HG02588 (cell line): ENCODE measurements at regions not wholly inside any gene's neighbourhood (a gene's known extent, or its start where the extent isn't known, plus 50 kb on each side); places are given as distances from the start of the nearest gene placed in this dataset.

Source experiments
- ATAC-seq: cut with Tn5 transposase; IDR thresholded peaks from one replicate; pipeline ENCODE4 v1.9.1; 2021; ENCODE audit warnings: mild to moderate bottlenecking, moderate library complexity; ENCODE audit not compliant: unreplicated experiment

GRCh38 chr15:58294681-58295254, 137.0 kb upstream of the LIPC start:
- ATAC-seq = no peak

- ATAC-seq = no peak
Observed at GRCh38 chr15:58295637-58296215, 136.1 kb upstream of the LIPC start.

- ATAC-seq = no peak
Observed at GRCh38 chr15:58296276-58296675, 135.5 kb upstream of the LIPC start.

GRCh38 chr15:58297639-58298038, 134.2 kb upstream of the LIPC start:
- no peak for ATAC-seq

- no peak for ATAC-seq
Observed at GRCh38 chr15:58298879-58299850, 132.6 kb upstream of the LIPC start.

- no peak for ATAC-seq
Observed at GRCh38 chr15:58302832-58303231, 129.0 kb upstream of the LIPC start.

GRCh38 chr15:58303236-58303635, 128.6 kb upstream of the LIPC start:
- no peak for ATAC-seq

- no peak for ATAC-seq
Observed at GRCh38 chr15:58306591-58307312, 125.0 kb upstream of the LIPC start.

GRCh38 chr15:58307313-58307961, 124.4 kb upstream of the LIPC start:
- ATAC-seq = no peak

- no peak for ATAC-seq
Observed at GRCh38 chr15:58308742-58309355, 122.9 kb upstream of the LIPC start.

- no peak for ATAC-seq
Observed at GRCh38 chr15:58309963-58310928, 121.5 kb upstream of the LIPC start.

- no peak for ATAC-seq
Observed at GRCh38 chr15:58311556-58311955, 120.2 kb upstream of the LIPC start.

- ATAC-seq = no peak
Observed at GRCh38 chr15:58312031-58312430, 119.8 kb upstream of the LIPC start.

- ATAC-seq = no peak
Observed at GRCh38 chr15:58313304-58313703, 118.5 kb upstream of the LIPC start.

GRCh38 chr15:58313810-58314592, 117.8 kb upstream of the LIPC start:
- no peak for ATAC-seq

- no peak for ATAC-seq
Observed at GRCh38 chr15:58314593-58315216, 117.1 kb upstream of the LIPC start.

GRCh38 chr15:58318517-58318916, 113.3 kb upstream of the LIPC start:
- ATAC-seq = no peak

- ATAC-seq = no peak
Observed at GRCh38 chr15:58321034-58321433, 110.8 kb upstream of the LIPC start.
